Caco-2 (cell line): ENCODE measurements at regions not wholly inside any gene's neighbourhood (a gene's known extent, or its start where the extent isn't known, plus 50 kb on each side); places are given as distances from the start of the nearest gene placed in this dataset.
A peak's percentile ranks its signal among the peaks of the same experiment; 100 is the strongest.

ENCODE experiments used
- BruUV-seq: library from RNA; stranded (reverse); fragments of 400-500 nt; replicated peaks from 2 replicates; lab custom pipeline; 2021; lab: Mats Ljungman, UMichigan
- CTCF ChIA-PET: fragments of 300-600 bp; sonication (Branson Sonifier 250); formaldehyde crosslinking; loops from one replicate; lab custom pipeline; 2022; ENCODE audit warnings: antibody characterized with exemption; lab: Charles Lee
- POLR2A ChIA-PET: fragments of 300-600 bp; sonication (Branson Sonifier 250); formaldehyde crosslinking; loops from one replicate; lab custom pipeline; 2022; ENCODE audit warnings: antibody characterized with exemption; lab: Charles Lee
- DNase-seq, 2 experiments: peaks; one replicate each; pipeline versions ENCODE4 v3.0.0 to v3.0.0-alpha.2; 2020 to 2022
- H3K27me3 ChIP-seq: replicated peaks from 2 replicates; pipeline ENCODE4 v1.6.0; 2011; ENCODE audit warnings: low read length; ENCODE audit not compliant: control insufficient read depth, insufficient read depth
- H3K36me3 ChIP-seq: 2 replicates; pipeline ENCODE4 v1.5.1; 2011; ENCODE audit warnings: low read length; ENCODE audit not compliant: control insufficient read depth, insufficient read depth
- H3K4me1 ChIP-seq: fragments of 250-450 bp; sonication (Bioruptor Pico); 2 replicates; pipeline ENCODE4 v1.5.1; 2020; ENCODE audit warnings: mild to moderate bottlenecking
- H3K4me3 ChIP-seq: 2 replicates; pipeline ENCODE4 v1.5.1; 2011; ENCODE audit warnings: low read depth, mild to moderate bottlenecking, control low read depth, low read length
- H3K9me3 ChIP-seq: fragments of 250-450 bp; sonication (Bioruptor Pico); 2 replicates; pipeline ENCODE4 v1.5.1; 2020; ENCODE audit warnings: mild to moderate bottlenecking, moderate library complexity
- H3K27ac Mint-ChIP-seq: one replicate; pipeline ENCODE4 v1.8.0; 2022; ENCODE audit warnings: mixed read lengths; ENCODE audit not compliant: unreplicated experiment
- H3K27me3 Mint-ChIP-seq: one replicate; pipeline ENCODE4 v1.8.0; 2022; ENCODE audit warnings: mixed read lengths; ENCODE audit not compliant: insufficient read depth, unreplicated experiment
- H3K36me3 Mint-ChIP-seq: one replicate; pipeline ENCODE4 v1.8.0; 2022; ENCODE audit warnings: mild to moderate bottlenecking, mixed read lengths; ENCODE audit not compliant: insufficient read depth, unreplicated experiment
- H3K4me1 Mint-ChIP-seq: one replicate; pipeline ENCODE4 v1.8.0; 2022; ENCODE audit warnings: low read depth, mixed read lengths; ENCODE audit not compliant: unreplicated experiment
- H3K4me3 Mint-ChIP-seq: one replicate; pipeline ENCODE4 v1.8.0; 2022; ENCODE audit warnings: mild to moderate bottlenecking, moderate library complexity, mixed read lengths; ENCODE audit not compliant: unreplicated experiment
- H3K9me3 Mint-ChIP-seq: one replicate; pipeline ENCODE4 v1.8.0; 2022; ENCODE audit warnings: mixed read lengths; ENCODE audit not compliant: unreplicated experiment
- intact Hi-C: fragments of 100-400 bp; cut with micrococcal nuclease; formaldehyde crosslinking; loops from one replicate; pipeline ENCODE4 v1.10.0; 2022; ENCODE audit not compliant: unreplicated experiment
- TF ChIP-seq, protein P1 (sequence below), 2 experiments: fragments of 200-600 bp in 1 of 2; IDR thresholded peaks; 1 replicate in 1 of 2; 2 replicates in 1 of 2; pipeline versions ENCODE4 v1.5.1 to v1.8.0; 2011 to 2022; ENCODE audit warnings: antibody characterized with exemption in 1 of 2, control low read depth in 1 of 2, inconsistent platforms in 1 of 2, low read depth in 1 of 2, low read length in 1 of 2, mild to moderate bottlenecking in 1 of 2, moderate library complexity in 1 of 2; ENCODE audit not compliant: insufficient read depth in 1 of 2, severe bottlenecking in 1 of 2, unreplicated experiment in 1 of 2

DNA sequence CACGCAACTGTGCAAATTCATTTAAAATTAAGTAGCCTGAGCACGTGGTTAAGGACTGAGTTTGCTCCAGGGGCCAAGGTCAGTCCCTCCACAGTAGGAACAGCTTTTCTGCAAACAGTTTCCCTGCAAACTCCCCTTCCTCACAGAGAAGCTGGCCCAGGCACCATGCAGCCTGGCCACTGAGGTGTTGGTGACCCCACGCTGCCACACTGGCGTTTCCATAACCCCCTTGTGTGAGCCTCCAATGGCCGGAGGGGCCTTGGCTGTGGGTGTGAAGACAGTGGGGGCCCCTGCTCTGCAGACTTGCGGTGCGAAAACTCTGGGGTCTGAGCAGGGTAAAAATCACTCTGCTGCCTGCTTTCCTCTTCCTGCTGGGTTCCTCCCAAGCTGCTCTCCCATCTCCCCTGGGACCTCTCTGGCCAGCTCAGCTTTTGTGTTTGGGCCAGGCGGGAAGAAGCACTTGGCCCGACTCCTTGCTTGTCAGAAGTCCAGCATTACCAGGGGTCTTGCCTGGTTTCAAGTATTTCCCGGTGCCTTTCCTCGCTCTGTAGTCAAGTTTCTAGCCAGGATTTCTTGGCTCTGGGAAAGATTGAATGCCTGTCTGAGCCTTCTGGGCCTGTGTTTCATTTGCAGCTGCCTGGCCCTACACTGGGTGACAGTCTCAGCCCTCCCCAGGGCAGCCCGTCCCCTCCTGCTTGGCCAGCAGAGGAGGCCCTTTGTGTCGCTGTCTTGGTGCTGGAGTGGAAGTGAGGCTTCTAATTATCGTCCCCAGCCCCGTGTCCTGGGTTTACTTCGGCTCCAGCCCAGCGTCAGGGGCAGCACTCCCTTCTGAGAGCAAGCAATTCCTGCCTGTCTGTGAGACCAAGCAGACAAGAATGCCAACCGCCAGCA is 131.4 kb upstream of the SLC1A4 start:
- ChIA-PET CTCF (interaction anchor here (0.5 to 1.7 kb wide), 2 partner anchors 107 to 108 kb away, joined by 3 to 9 read pairs; no protein-coding TSS in a partner anchor), POLR2A (no interaction called here)
- Mint-ChIP-seq H3K4me1 (peaks cover 6% of the 10 kb centered on the region), H3K36me3 (no peaks in the 10 kb centered on the region), H3K27me3 (no peaks in the 10 kb centered on the region), H3K9me3 (no peaks in the 10 kb centered on the region), H3K27ac (no peak overlapping the region), H3K4me3 (no peak overlapping the region)
- no peak overlapping the region for H3K4me3 ChIP-seq
- TF ChIP-seq, protein P1, sequence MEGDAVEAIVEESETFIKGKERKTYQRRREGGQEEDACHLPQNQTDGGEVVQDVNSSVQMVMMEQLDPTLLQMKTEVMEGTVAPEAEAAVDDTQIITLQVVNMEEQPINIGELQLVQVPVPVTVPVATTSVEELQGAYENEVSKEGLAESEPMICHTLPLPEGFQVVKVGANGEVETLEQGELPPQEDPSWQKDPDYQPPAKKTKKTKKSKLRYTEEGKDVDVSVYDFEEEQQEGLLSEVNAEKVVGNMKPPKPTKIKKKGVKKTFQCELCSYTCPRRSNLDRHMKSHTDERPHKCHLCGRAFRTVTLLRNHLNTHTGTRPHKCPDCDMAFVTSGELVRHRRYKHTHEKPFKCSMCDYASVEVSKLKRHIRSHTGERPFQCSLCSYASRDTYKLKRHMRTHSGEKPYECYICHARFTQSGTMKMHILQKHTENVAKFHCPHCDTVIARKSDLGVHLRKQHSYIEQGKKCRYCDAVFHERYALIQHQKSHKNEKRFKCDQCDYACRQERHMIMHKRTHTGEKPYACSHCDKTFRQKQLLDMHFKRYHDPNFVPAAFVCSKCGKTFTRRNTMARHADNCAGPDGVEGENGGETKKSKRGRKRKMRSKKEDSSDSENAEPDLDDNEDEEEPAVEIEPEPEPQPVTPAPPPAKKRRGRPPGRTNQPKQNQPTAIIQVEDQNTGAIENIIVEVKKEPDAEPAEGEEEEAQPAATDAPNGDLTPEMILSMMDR (IDR thresholded peaks at IDR 0.05; ENCODE audit: insufficient read depth in 1 of 2, low read depth in 1 of 2, low read length in 1 of 2, severe bottlenecking in 1 of 2, unreplicated experiment in 1 of 2) = no peak
- H3K4me1 ChIP-seq = 0 out of 2 replicates have a peak, but pooled peaks cover 5% of the 10 kb centered on the region
- intact Hi-C loops = no loop called here
- DNase-seq = no peak
- BruUV-seq = no TSS peak
- H3K36me3 ChIP-seq = no peaks in the 10 kb centered on the region
- H3K9me3 ChIP-seq = no peaks in the 10 kb centered on the region
- H3K27me3 ChIP-seq = no peaks in the 10 kb centered on the region

DNA sequence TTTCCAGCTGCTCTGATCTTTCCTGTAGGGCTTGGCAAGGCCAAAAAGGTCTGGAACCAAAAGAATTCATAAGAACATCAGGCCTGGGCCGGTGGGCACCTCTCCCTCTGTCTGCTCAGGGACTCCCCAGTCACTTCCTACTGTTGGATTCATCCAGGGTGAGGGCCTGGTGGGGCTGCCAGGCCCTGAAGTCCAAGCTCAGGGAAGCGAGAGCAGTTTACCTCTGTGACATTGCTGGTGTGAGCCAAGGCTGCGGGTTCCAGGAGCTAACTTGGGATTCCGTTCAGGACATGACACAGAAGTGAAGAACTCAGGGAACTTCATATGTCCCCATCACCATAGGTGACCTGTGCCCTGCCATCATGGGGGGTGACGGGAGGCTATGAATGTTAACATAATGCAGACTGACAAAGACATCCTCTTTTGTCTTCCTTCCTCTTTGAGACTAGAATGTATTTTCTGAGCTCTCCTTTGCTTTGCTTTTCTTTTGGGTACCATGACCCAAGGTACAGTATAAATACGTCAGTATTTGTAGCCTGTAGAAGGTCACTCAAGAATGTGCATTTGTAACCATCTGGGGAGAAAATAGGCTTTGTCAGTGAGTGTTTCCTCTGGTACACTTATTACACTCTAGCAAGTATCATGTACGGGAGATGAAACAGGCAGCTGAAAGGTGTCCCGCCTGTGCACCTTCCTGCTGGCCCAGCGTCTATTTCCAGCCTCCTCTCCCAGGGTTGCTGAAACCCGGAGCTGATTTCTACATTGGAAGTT is 130.5 kb upstream of the SLC1A4 start:
- no peaks in the 10 kb centered on the region for H3K36me3 Mint-ChIP-seq
- ChIA-PET POLR2A (interaction anchor here (1.0 kb wide), 1 partner anchor 205 kb away, joined by 4 read pairs; the partner anchor contains the start of gene SERTAD2), CTCF (interaction anchor here (1.7 kb wide), 1 partner anchor 108 kb away, joined by 9 read pairs; no protein-coding TSS in a partner anchor)
- peak overlapping the region; percentile 42 for H3K4me3 ChIP-seq
- BruUV-seq = no TSS peak
- no peak overlapping the region for H3K27ac Mint-ChIP-seq
- H3K9me3 ChIP-seq = no peaks in the 10 kb centered on the region
- TF ChIP-seq, protein P1 (IDR thresholded peaks at IDR 0.05; ENCODE audit: insufficient read depth in 1 of 2, low read depth in 1 of 2, low read length in 1 of 2, severe bottlenecking in 1 of 2, unreplicated experiment in 1 of 2) = no peak
- H3K36me3 ChIP-seq = no peaks in the 10 kb centered on the region
- H3K4me1 Mint-ChIP-seq = peaks cover 6% of the 10 kb centered on the region
- no peak for DNase-seq
- peak overlapping the region; percentile 64 for H3K4me3 Mint-ChIP-seq
- no peaks in the 10 kb centered on the region for H3K9me3 Mint-ChIP-seq
- H3K4me1 ChIP-seq = 0 out of 2 replicates have a peak, but pooled peaks cover 5% of the 10 kb centered on the region
- no peaks in the 10 kb centered on the region for H3K27me3 ChIP-seq
- intact Hi-C loops = no loop called here
- no peaks in the 10 kb centered on the region for H3K27me3 Mint-ChIP-seq
